ENCODE measurements at regions not wholly inside any gene's neighbourhood (a gene's known extent, or its start where the extent isn't known, plus 50 kb on each side); places are given as distances from the start of the nearest gene placed in this dataset.
"Not testable (repeated sequence)": the region's sequence is repeated elsewhere in the genome, so short reads cannot be mapped to it uniquely, and the experiment has no call there.

GRCh38 chr12:14032191-14032590 lies 50.8 kb upstream of the GRIN2B start:
- DNase-seq = not testable (repeated sequence)

- DNase-seq = no peak
These were observed 62.4 kb upstream of the GRIN2B start for GRCh38 chr12:14043776-14044175.

- no peak for DNase-seq
These were observed 67.6 kb upstream of the GRIN2B start for GRCh38 chr12:14048941-14049545.

GRCh38 chr12:14057895-14058294 lies 76.5 kb upstream of the GRIN2B start:
- DNase-seq = no peak

- no peak for DNase-seq
These were observed 77.3 kb upstream of the GRIN2B start for GRCh38 chr12:14058717-14059116.

GRCh38 chr12:14059548-14059947 lies 78.1 kb upstream of the GRIN2B start:
- no peak for DNase-seq

GRCh38 chr12:14065616-14066015 lies 84.2 kb upstream of the GRIN2B start:
- no peak for DNase-seq

GRCh38 chr12:14066021-14066420 lies 84.6 kb upstream of the GRIN2B start:
- no peak for DNase-seq

GRCh38 chr12:14068961-14069360 lies 87.6 kb upstream of the GRIN2B start:
- no peak for DNase-seq

GRCh38 chr12:14071833-14072232 lies 90.4 kb upstream of the GRIN2B start:
- DNase-seq = no peak

GRCh38 chr12:14072987-14073386 lies 91.6 kb upstream of the GRIN2B start:
- DNase-seq = no peak

GRCh38 chr12:14075797-14076393 lies 94.5 kb upstream of the GRIN2B start:
- DNase-seq = no peak

GRCh38 chr12:14076538-14076937 lies 95.1 kb upstream of the GRIN2B start:
- no peak for DNase-seq

GRCh38 chr12:14086838-14087237 lies 105.4 kb upstream of the GRIN2B start:
- DNase-seq = no peak

- DNase-seq = no peak
These were observed 118.6 kb upstream of the GRIN2B start for GRCh38 chr12:14099994-14100393.

- DNase-seq = not testable (repeated sequence)
These were observed 120.2 kb upstream of the GRIN2B start for GRCh38 chr12:14101556-14101955.

GRCh38 chr12:14111230-14111865 lies 129.9 kb upstream of the GRIN2B start:
- no peak for DNase-seq

GRCh38 chr12:14113031-14113430 lies 131.6 kb upstream of the GRIN2B start:
- no peak for DNase-seq

GRCh38 chr12:14126692-14127091 lies 145.3 kb upstream of the GRIN2B start:
- no peak for DNase-seq

- DNase-seq = no peak
These were observed 148.3 kb upstream of the GRIN2B start for GRCh38 chr12:14129611-14130195.

- no peak for DNase-seq
These were observed 154.6 kb upstream of the GRIN2B start for GRCh38 chr12:14135996-14136395.

GRCh38 chr12:14138495-14138894 lies 157.1 kb upstream of the GRIN2B start:
- no peak for DNase-seq

GRCh38 chr12:14148489-14149270 lies 167.3 kb upstream of the GRIN2B start:
- no peak for DNase-seq
